ENCODE measurements at regions not wholly inside any gene's neighbourhood (a gene's known extent, or its start where the extent isn't known, plus 50 kb on each side); places are given as distances from the start of the nearest gene placed in this dataset.

DNA sequence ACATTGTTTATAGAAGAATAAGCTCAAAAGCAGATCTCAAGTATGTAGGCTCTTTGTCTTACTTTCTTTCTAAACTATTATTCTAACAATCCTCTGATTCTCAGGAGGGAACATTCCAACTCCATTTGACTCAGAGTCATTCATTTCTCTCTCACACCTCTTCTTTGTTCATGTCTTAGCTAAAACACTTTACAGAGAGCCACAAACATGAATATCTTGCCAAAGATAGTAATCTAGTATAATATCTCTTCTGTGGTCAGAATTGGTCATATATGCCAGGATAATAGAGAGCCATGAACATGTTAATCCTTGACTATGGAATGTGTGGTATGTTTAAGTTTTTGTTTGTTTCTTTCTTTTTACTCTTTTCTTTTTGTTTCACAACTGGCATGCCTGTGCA, 456.0 kb upstream of the PTCHD4 start:
- no peaks in the 10 kb centered on the region for H3K27me3 ChIP-seq (ENCODE audit: control insufficient read depth in 5 of 5, insufficient read depth in 4 of 5, low read length in 5 of 5)
- no peaks in the 10 kb centered on the region for H3K4me1 ChIP-seq (ENCODE audit: control insufficient read depth in 5 of 5, insufficient read depth in 5 of 5, low read length in 5 of 5)
- H3K27ac ChIP-seq (ENCODE audit: low read depth, low read length): no peak overlapping the region
- no peaks in the 10 kb centered on the region for H3K9me3 ChIP-seq (ENCODE audit: control insufficient read depth in 5 of 5, low read length in 5 of 5)
- no peak overlapping the region for H3K9ac ChIP-seq (ENCODE audit: low read length in 5 of 5)
- H3K4me3 ChIP-seq (ENCODE audit: low read depth in 1 of 5, low read length in 5 of 5): no peak overlapping the region
- H3K36me3 ChIP-seq (ENCODE audit: control insufficient read depth in 5 of 5, insufficient read depth in 5 of 5, low read length in 5 of 5): no peaks in the 10 kb centered on the region

DNA sequence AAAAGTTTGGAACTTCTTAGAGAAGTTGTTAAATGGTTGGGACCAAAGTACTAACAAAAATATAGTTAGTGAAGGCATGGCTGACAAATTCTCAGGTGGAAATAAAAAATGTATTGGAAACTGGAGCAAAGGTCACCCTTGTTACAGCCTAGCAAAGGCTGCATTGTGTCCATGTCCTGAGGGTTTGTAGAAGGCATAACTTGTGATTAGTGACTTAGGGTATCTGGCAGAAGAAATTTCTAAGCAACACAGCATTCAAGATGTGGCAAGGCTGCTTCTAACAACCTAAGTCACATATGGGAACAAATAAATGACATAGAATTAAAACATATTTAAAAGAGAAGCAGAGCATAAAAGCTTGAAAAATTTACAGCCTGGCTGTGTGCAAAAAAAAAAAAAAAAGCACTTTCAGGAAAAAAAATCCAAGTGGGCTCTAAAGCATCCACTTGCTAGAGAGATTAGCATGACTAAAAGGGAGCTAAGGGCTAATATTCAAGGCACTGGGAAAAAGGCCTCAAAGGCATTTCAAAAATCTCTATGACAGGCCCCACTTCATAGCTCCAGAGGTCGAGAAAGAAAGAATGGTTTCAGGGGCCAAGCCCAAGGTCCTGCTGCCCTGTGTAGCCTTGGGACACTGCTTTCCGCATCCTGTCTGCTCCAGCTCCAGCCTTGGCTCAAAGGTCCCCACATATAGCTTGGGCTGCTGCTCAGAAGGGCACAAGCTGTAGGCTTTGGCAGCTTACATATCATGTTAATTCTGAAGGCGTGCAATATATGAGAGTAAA, 453.2 kb upstream of the PTCHD4 start:
- Histone ChIP-seq H3K27ac (ENCODE audit: low read depth, low read length) (no peak overlapping the region), H3K36me3 (ENCODE audit: control insufficient read depth in 5 of 5, insufficient read depth in 5 of 5, low read length in 5 of 5) (no peaks in the 10 kb centered on the region), H3K9me3 (ENCODE audit: control insufficient read depth in 5 of 5, low read length in 5 of 5) (no peaks in the 10 kb centered on the region), H3K27me3 (ENCODE audit: control insufficient read depth in 5 of 5, insufficient read depth in 4 of 5, low read length in 5 of 5) (no peaks in the 10 kb centered on the region), H3K9ac (ENCODE audit: low read length in 5 of 5) (no peak overlapping the region), H3K4me1 (ENCODE audit: control insufficient read depth in 5 of 5, insufficient read depth in 5 of 5, low read length in 5 of 5) (no peaks in the 10 kb centered on the region), H3K4me3 (ENCODE audit: low read depth in 1 of 5, low read length in 5 of 5) (no peak overlapping the region)

DNA sequence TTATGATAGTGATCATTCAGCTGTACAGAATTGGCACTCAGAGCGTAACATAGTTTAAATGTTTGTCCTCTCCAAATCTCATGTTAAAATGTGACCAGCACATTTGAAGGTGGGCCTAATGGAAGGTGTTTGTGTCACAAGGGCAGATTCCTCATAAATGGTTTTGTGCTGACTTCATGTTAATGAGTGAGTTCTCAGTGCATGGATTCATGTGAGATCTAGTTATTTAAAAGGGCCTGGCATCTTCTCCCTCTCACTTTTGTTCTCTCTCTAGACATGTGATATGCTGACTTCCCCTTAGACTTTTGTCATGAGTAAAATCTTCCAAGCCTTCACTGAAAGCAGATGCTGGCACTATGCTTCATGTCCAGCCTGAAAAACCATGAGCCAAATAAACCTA, 452.4 kb upstream of the PTCHD4 start:
- H3K4me1 ChIP-seq (ENCODE audit: control insufficient read depth in 5 of 5, insufficient read depth in 5 of 5, low read length in 5 of 5): no peaks in the 10 kb centered on the region
- no peaks in the 10 kb centered on the region for H3K27me3 ChIP-seq (ENCODE audit: control insufficient read depth in 5 of 5, insufficient read depth in 4 of 5, low read length in 5 of 5)
- H3K9ac ChIP-seq (ENCODE audit: low read length in 5 of 5): no peak overlapping the region
- no peaks in the 10 kb centered on the region for H3K9me3 ChIP-seq (ENCODE audit: control insufficient read depth in 5 of 5, low read length in 5 of 5)
- no peak overlapping the region for H3K27ac ChIP-seq (ENCODE audit: low read depth, low read length)
- H3K4me3 ChIP-seq (ENCODE audit: low read depth in 1 of 5, low read length in 5 of 5): no peak overlapping the region
- H3K36me3 ChIP-seq (ENCODE audit: control insufficient read depth in 5 of 5, insufficient read depth in 5 of 5, low read length in 5 of 5): no peaks in the 10 kb centered on the region

DNA sequence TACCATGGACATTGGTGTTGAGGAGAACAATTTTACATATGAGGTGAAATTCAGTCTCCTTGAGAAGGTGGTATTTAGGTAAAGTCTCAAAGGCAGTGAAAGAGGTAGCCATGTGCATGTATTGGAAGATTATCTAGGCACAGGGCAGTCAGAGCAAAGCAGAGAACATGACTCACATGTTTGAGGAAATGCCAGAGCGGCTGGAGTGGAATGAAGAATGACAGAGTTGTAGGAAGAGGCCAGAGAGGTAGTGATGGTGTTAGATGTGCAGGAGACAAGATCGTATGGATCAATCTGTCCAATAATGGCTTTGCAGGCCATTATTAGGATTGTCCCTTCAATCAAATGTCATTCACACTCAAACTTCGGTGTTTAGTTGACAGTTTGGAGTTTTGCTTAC, 449.4 kb upstream of the PTCHD4 start:
- Histone ChIP-seq H3K36me3 (ENCODE audit: control insufficient read depth in 5 of 5, insufficient read depth in 5 of 5, low read length in 5 of 5) (no peaks in the 10 kb centered on the region), H3K9me3 (ENCODE audit: control insufficient read depth in 5 of 5, low read length in 5 of 5) (no peaks in the 10 kb centered on the region), H3K4me3 (ENCODE audit: low read depth in 1 of 5, low read length in 5 of 5) (no peak overlapping the region), H3K27me3 (ENCODE audit: control insufficient read depth in 5 of 5, insufficient read depth in 4 of 5, low read length in 5 of 5) (no peaks in the 10 kb centered on the region), H3K27ac (ENCODE audit: low read depth, low read length) (no peak overlapping the region), H3K4me1 (ENCODE audit: control insufficient read depth in 5 of 5, insufficient read depth in 5 of 5, low read length in 5 of 5) (no peaks in the 10 kb centered on the region), H3K9ac (ENCODE audit: low read length in 5 of 5) (no peak overlapping the region)

DNA sequence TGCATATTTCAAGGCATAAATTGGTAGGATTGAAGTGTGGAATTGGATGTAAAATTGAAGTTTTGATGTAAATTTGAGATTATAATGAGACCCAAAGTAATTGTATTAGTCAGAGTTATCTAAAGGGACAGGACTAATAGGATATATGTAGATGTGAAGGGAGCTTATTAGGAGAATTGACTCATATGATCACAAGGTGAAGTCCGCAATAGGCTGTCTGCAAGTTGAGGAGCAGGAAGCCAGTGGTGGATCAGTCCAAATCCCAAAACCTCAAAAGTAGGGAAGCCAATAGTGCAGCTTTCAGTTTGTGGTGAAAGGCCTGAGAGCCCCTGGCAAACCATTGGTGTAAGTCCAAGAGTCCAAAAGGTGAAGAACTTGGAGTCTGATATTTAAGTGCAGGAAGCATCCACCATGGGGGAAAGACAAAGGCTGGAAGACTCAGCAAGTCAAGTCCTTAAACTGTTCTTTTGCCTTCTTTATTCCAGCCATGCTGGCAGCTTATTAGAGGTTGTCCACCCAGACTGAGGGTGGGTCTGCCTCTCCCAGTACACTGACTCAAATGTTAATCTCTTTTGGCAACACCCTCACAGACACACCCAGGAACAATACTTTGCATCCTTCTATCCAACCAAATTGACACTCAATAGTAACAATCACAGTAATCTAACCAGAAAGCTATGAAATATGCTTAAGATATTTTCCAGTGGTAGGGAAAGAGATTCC, 442.6 kb upstream of the PTCHD4 start:
- Histone ChIP-seq H3K27me3 (ENCODE audit: control insufficient read depth in 5 of 5, insufficient read depth in 4 of 5, low read length in 5 of 5) (no peaks in the 10 kb centered on the region), H3K9ac (ENCODE audit: low read length in 5 of 5) (no peak overlapping the region), H3K4me3 (ENCODE audit: low read depth in 1 of 5, low read length in 5 of 5) (no peak overlapping the region), H3K9me3 (ENCODE audit: control insufficient read depth in 5 of 5, low read length in 5 of 5) (no peaks in the 10 kb centered on the region), H3K4me1 (ENCODE audit: control insufficient read depth in 5 of 5, insufficient read depth in 5 of 5, low read length in 5 of 5) (no peaks in the 10 kb centered on the region), H3K27ac (ENCODE audit: low read depth, low read length) (no peak overlapping the region), H3K36me3 (ENCODE audit: control insufficient read depth in 5 of 5, insufficient read depth in 5 of 5, low read length in 5 of 5) (no peaks in the 10 kb centered on the region)

DNA sequence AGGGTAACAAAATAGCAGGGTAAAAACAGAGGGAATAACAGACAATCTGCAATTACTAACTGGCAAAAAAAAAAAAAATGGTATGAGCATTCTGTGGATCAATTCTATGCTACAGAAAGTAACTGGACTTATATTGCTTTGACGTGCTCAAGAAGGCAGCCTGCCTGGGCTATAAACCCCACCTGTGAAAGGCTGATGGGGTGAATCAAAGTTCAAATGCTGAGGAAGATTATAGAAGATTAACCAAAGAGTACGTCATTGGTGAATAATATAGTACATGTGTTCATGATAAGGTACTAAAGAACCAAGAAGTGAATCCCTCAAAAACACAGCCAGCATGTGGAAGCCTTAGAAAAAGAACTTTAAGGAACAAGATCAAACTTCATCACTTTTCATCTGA, 441.9 kb upstream of the PTCHD4 start:
- Histone ChIP-seq H3K9ac (ENCODE audit: low read length in 5 of 5) (no peak overlapping the region), H3K36me3 (ENCODE audit: control insufficient read depth in 5 of 5, insufficient read depth in 5 of 5, low read length in 5 of 5) (no peaks in the 10 kb centered on the region), H3K4me1 (ENCODE audit: control insufficient read depth in 5 of 5, insufficient read depth in 5 of 5, low read length in 5 of 5) (no peaks in the 10 kb centered on the region), H3K9me3 (ENCODE audit: control insufficient read depth in 5 of 5, low read length in 5 of 5) (no peaks in the 10 kb centered on the region), H3K27me3 (ENCODE audit: control insufficient read depth in 5 of 5, insufficient read depth in 4 of 5, low read length in 5 of 5) (no peaks in the 10 kb centered on the region), H3K27ac (ENCODE audit: low read depth, low read length) (no peak overlapping the region), H3K4me3 (ENCODE audit: low read depth in 1 of 5, low read length in 5 of 5) (no peak overlapping the region)

DNA sequence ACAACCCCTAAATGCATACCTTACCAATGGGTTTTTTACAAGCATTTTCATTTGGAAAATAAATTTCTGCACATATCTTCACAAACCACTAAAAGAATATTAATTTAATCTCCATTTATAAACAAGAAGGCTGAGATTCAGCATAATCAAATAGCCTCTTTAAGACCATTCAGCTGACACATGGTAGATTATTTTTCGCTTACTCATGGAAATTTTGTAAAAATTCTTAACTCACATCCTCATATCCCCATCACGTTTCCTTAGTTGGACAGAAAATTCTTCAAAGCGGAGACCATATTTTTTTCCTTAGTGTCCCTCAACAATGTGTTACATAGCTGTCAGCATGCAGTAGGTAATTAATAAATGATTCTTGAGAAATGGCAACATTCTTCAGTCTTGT, 439.6 kb upstream of the PTCHD4 start:
- no peaks in the 10 kb centered on the region for H3K9me3 ChIP-seq (ENCODE audit: control insufficient read depth in 5 of 5, low read length in 5 of 5)
- H3K4me1 ChIP-seq (ENCODE audit: control insufficient read depth in 5 of 5, insufficient read depth in 5 of 5, low read length in 5 of 5): no peaks in the 10 kb centered on the region
- H3K36me3 ChIP-seq (ENCODE audit: control insufficient read depth in 5 of 5, insufficient read depth in 5 of 5, low read length in 5 of 5): no peaks in the 10 kb centered on the region
- no peak overlapping the region for H3K9ac ChIP-seq (ENCODE audit: low read length in 5 of 5)
- no peak overlapping the region for H3K4me3 ChIP-seq (ENCODE audit: low read depth in 1 of 5, low read length in 5 of 5)
- no peaks in the 10 kb centered on the region for H3K27me3 ChIP-seq (ENCODE audit: control insufficient read depth in 5 of 5, insufficient read depth in 4 of 5, low read length in 5 of 5)
- H3K27ac ChIP-seq (ENCODE audit: low read depth, low read length): no peak overlapping the region

DNA sequence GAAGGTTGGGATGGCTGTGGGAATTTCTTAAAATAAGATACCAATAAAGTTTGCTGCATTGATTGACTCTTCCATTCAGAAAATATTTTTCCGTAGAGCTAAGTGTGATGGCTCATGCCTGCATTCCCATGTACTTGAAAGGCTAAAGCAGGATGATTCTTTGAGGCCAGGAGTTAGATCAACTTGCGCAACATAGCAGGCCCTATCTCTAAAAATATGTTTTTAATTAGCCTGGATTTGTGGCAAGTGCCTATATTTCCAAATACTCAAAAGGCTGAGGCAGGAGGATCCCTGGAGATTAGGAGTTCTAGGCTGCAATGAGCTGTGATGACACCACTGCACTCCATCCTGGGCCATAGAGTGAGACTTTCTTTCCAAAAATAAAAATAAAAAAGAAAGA, 431.2 kb upstream of the PTCHD4 start:
- Histone ChIP-seq H3K27ac (ENCODE audit: low read depth, low read length) (no peak overlapping the region), H3K4me1 (ENCODE audit: control insufficient read depth in 5 of 5, insufficient read depth in 5 of 5, low read length in 5 of 5) (peaks cover 0 to 4% (median 0%) of the 10 kb centered on the region in 5 donors), H3K9me3 (ENCODE audit: control insufficient read depth in 5 of 5, low read length in 5 of 5) (peaks cover 0 to 5% (median 0%) of the 10 kb centered on the region in 5 donors), H3K36me3 (ENCODE audit: control insufficient read depth in 5 of 5, insufficient read depth in 5 of 5, low read length in 5 of 5) (no peaks in the 10 kb centered on the region), H3K4me3 (ENCODE audit: low read depth in 1 of 5, low read length in 5 of 5) (no peak overlapping the region), H3K27me3 (ENCODE audit: control insufficient read depth in 5 of 5, insufficient read depth in 4 of 5, low read length in 5 of 5) (no peaks in the 10 kb centered on the region), H3K9ac (ENCODE audit: low read length in 5 of 5) (no peak overlapping the region)

DNA sequence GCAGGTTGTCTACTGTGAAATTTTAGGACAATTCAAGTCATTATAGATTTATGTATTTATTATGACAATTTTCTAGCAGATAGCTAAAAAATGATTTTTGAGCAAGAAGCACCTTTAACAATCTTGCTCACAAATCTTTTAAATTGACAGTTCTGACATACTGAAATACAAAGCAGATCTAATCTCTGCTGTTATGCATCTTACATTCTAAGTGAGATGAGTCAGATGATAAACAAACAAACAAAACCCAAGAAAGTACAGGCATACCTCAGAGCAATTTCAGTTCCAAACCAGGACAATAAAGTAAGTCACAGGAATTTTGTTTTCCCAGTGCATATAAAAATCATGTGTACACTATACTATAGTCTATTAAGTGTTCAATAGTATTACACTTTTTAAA, 430.7 kb upstream of the PTCHD4 start:
- Histone ChIP-seq H3K36me3 (ENCODE audit: control insufficient read depth in 5 of 5, insufficient read depth in 5 of 5, low read length in 5 of 5) (no peaks in the 10 kb centered on the region), H3K27ac (ENCODE audit: low read depth, low read length) (no peak overlapping the region), H3K4me1 (ENCODE audit: control insufficient read depth in 5 of 5, insufficient read depth in 5 of 5, low read length in 5 of 5) (peaks cover 0 to 4% (median 0%) of the 10 kb centered on the region in 5 donors), H3K9me3 (ENCODE audit: control insufficient read depth in 5 of 5, low read length in 5 of 5) (peaks cover 0 to 5% (median 0%) of the 10 kb centered on the region in 5 donors), H3K4me3 (ENCODE audit: low read depth in 1 of 5, low read length in 5 of 5) (no peak overlapping the region), H3K27me3 (ENCODE audit: control insufficient read depth in 5 of 5, insufficient read depth in 4 of 5, low read length in 5 of 5) (no peaks in the 10 kb centered on the region), H3K9ac (ENCODE audit: low read length in 5 of 5) (no peak overlapping the region)

DNA sequence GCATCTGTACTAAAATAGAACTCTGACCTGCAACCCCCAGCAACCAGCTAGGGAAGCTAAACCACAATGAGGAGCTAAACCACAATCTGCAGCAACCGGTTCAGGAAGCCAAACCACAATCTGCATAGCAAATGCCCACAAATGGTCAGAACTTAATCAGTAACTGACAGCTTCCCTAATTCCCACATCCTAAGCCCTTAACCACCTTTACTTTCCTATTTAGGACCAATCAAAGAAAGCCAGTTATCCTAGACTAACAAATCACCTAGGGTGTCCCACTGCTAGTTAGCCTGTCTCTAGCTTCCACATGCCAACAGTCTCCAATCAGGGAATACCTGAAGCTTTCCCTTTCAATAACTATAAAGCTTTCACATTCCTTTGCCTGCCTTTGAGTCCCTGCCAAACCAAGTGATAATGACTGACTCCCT, 424.6 kb upstream of the PTCHD4 start:
- H3K27ac ChIP-seq (ENCODE audit: low read depth, low read length): no peak overlapping the region
- no peaks in the 10 kb centered on the region for H3K27me3 ChIP-seq (ENCODE audit: control insufficient read depth in 5 of 5, insufficient read depth in 4 of 5, low read length in 5 of 5)
- H3K9ac ChIP-seq (ENCODE audit: low read length in 5 of 5): no peak overlapping the region
- H3K4me3 ChIP-seq (ENCODE audit: low read depth in 1 of 5, low read length in 5 of 5): no peak overlapping the region
- no peaks in the 10 kb centered on the region for H3K36me3 ChIP-seq (ENCODE audit: control insufficient read depth in 5 of 5, insufficient read depth in 5 of 5, low read length in 5 of 5)
- H3K4me1 ChIP-seq (ENCODE audit: control insufficient read depth in 5 of 5, insufficient read depth in 5 of 5, low read length in 5 of 5): no peaks in the 10 kb centered on the region
- H3K9me3 ChIP-seq (ENCODE audit: control insufficient read depth in 5 of 5, low read length in 5 of 5): no peaks in the 10 kb centered on the region

Measured in subcutaneous abdominal adipose tissue (tissue), 5 donors.